ENCODE measurements at regions not wholly inside any gene's neighbourhood (a gene's known extent, or its start where the extent isn't known, plus 50 kb on each side); places are given as distances from the start of the nearest gene placed in this dataset.

DNA sequence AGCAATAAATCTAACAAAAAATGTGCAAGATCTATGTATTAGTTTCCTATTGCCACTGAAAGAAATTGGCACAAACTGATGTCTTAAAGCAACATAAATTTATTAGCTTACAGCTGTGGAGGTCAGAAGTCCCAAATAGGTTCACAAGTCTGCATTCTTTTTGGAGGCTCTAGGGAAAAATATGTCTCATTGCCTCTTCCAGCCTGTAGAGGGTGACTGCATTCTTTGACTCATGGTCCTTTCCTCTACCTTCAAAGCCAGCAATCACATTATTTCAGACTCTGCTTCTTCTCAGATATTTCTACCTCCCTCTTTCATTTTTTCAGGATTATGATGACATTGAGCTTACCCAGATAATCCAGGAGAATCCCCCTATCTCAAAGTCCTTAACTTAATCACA is 1531.1 kb downstream of the KHDRBS2 start:
- TF ChIP-seq, protein P1, sequence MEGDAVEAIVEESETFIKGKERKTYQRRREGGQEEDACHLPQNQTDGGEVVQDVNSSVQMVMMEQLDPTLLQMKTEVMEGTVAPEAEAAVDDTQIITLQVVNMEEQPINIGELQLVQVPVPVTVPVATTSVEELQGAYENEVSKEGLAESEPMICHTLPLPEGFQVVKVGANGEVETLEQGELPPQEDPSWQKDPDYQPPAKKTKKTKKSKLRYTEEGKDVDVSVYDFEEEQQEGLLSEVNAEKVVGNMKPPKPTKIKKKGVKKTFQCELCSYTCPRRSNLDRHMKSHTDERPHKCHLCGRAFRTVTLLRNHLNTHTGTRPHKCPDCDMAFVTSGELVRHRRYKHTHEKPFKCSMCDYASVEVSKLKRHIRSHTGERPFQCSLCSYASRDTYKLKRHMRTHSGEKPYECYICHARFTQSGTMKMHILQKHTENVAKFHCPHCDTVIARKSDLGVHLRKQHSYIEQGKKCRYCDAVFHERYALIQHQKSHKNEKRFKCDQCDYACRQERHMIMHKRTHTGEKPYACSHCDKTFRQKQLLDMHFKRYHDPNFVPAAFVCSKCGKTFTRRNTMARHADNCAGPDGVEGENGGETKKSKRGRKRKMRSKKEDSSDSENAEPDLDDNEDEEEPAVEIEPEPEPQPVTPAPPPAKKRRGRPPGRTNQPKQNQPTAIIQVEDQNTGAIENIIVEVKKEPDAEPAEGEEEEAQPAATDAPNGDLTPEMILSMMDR (IDR thresholded peaks at IDR 0.05), result no peak
- TF ChIP-seq ZFX (IDR thresholded peaks at IDR 0.05; ENCODE audit: borderline replicate concordance), result no peak

Data from 22Rv1 (cell line).